C4-2B (cell line): ENCODE measurements at regions not wholly inside any gene's neighbourhood (a gene's known extent, or its start where the extent isn't known, plus 50 kb on each side); places are given as distances from the start of the nearest gene placed in this dataset.

Experiments
- H3K27ac ChIP-seq: fragments of 450-650 bp; 2 replicates; pipeline ENCODE4 v1.5.1; 2017
- CTCF ChIP-seq: fragments of 450-650 bp; conservative IDR thresholded peaks from 2 replicates; pipeline ENCODE4 v1.5.1; 2017; ENCODE audit warnings: mild to moderate bottlenecking
- ZFX ChIP-seq: fragments of 450-650 bp; IDR thresholded peaks from 2 replicates; pipeline ENCODE4 v1.6.1; 2017

DNA sequence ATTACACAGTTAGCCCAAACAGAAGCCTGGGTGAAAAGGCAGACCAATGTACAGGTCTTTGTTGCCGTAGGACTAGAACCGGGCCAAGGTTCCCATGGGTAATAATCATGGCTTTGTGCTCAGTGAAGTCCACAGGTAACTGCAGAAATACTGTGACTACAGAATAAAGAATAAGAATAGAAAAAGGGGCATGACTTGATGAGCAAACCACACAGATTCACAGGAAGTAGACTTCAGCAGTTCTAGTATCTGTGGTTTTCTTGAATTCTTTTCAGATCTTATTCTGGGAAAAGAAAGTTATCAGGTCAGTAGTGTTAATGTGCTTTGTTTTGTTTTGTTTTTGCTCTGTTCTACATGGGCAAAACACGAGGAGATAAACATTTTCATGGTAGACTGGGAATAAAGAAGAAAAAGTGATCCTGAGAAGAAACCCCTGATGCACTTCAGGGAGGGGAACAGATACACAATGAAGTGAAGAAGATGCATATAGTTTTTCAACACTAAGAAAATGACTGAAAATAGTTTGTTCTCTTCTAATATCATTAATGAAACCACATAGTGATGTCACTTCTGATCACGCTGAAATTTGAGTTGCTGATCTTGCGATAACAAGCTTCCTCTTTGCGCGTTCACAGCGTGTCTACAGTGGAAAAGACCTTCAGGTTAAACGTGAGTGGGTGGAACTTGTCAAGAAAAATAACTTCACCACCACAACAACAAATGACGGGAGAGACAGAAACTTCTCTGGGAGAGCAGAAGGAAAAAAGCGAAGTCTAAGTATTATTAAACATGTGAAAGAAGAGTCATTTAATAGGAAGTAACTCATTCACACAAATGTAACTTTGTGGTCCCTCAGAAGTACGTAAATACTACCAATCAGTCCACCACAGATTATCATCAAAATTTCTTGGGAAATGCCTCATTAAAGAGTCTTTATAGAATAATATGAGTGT lies 315.8 kb upstream of the SATB1 start:
- TF ChIP-seq CTCF (no peak), ZFX (no peak)
- H3K27ac ChIP-seq: no peak overlapping the region

DNA sequence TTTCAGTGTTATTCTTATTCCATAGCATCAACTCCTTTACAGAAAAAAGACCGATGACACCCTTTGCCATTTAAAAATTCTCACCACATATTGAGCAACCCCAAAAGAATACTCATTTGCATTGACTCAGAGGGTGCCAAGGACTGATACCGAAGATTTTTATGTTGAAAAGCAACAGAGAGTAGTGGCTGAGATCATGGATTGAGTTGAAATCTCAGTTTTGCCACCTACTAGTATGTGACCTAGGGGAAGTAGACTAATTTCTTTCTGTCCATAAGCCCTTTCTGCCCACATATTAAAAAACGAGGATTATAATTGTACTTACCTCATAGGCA lies 313.9 kb upstream of the SATB1 start:
- TF ChIP-seq CTCF: no peak
- no peak for TF ChIP-seq ZFX
- H3K27ac ChIP-seq: no peak overlapping the region

DNA sequence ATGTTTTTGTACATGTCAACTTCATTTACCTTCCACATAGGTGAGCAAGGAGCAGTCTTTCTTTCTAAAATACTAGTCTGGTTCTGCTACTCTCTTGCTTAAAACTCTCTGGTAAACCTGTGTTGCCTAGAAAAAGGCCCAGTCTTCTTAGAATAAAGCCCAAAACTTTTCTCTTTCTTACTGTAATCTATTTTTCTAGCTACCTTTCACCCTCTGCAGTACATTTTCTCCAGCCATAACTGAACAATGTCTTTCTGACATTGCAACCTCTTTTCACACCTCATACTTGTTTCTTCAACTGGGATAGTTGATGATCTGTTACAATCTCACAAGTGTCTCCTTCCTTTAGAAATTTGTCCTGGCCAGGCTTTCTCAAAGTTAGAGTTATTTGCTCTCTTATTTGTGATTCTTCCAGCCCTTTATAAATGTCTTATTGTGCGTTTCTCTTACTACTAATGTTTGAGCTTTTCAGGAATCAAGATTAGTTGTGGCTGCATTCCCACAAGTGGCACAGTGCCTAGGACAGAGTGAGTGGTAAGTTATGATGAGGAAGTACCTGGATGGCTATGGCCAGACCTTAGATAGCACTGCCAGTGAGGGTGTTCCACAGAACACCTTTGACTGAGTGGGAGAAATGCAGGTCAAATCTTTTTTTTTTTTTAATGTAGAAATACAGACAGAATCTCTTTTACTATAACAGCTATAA lies 313.4 kb upstream of the SATB1 start:
- no peak overlapping the region for H3K27ac ChIP-seq
- no peak for TF ChIP-seq CTCF
- no peak for TF ChIP-seq ZFX

GRCh38 chr3:18735005-18735404 lies 309.9 kb upstream of the SATB1 start:
- no peak for TF ChIP-seq ZFX
- no peak for TF ChIP-seq CTCF

DNA sequence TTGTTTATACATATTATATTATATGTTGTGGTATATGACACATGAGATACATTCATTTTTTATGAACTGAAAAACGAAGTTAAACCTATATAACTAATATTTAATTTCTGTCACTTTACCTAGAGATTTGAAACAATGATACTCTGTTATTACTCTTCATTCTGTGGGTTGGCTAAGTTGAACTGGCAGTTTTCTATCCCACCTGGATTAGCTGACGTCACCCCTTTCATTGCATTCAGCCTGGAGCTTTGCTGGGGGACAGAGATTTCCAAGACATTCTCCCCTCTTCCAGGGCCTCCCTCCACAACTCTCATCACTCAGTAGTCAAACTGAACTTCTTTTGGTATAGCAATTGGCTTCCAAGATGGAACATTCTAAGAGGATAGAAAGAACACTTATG lies 309.2 kb upstream of the SATB1 start:
- H3K27ac ChIP-seq: no peak overlapping the region
- no peak for TF ChIP-seq CTCF

More at GRCh38 chr3:18735005-18735404, 309.9 kb upstream of the SATB1 start:
- H3K27ac ChIP-seq: no peak overlapping the region

- TF ChIP-seq CTCF (no peak), ZFX (no peak)
- H3K27ac ChIP-seq: no peak overlapping the region
Observed at GRCh38 chr3:18732474-18732873, 307.3 kb upstream of the SATB1 start.

GRCh38 chr3:18730491-18730890 lies 305.4 kb upstream of the SATB1 start:
- TF ChIP-seq ZFX: no peak
- TF ChIP-seq CTCF: no peak
- H3K27ac ChIP-seq: no peak overlapping the region
